WTC11 (cell line): ENCODE measurements at regions not wholly inside any gene's neighbourhood (a gene's known extent, or its start where the extent isn't known, plus 50 kb on each side); places are given as distances from the start of the nearest gene placed in this dataset.

Experiments used
- CTCF ChIP-seq: fragments of 200-600 bp; IDR thresholded peaks from 2 replicates; pipeline ENCODE4 v1.8.0; 2022; ENCODE audit warnings: antibody characterized with exemption
- E2F5 ChIP-seq: sonication (generic); formaldehyde crosslinking; IDR thresholded peaks from 2 replicates; pipeline ENCODE4 v1.8.1; 2022; ENCODE audit warnings: mild to moderate bottlenecking, moderate library complexity, missing genetic modification reagents

DNA sequence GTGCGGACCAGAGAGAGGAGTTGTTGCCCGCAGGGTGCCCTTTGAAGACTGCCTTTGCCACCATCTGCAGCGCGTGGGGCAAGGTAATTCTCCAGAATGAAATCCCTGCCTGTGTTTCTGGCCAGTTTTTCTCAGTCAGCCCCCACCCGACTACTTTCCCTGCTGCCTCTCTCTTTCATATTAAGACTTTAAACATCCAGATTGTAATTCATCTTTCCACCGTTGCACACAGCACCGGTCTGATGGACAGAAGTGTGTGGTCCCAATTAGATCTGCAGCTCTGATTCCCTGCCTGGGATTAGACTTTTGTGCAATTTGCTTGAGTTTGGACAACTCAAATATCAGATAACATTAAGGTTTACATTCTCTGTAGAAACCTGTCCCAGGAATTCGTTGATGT is 489.0 kb downstream of the QKI start:
- no peak for TF ChIP-seq E2F5 (CRISPR knock-in tag)
- no peak for TF ChIP-seq CTCF
